Activated CD4-positive, alpha-beta T cell treated with anti-CD3 and anti-CD28 coated beads, Interleukin-2, amount 50 U/mL, for 48 hours (primary cell): ENCODE measurements at regions not wholly inside any gene's neighbourhood (a gene's known extent, or its start where the extent isn't known, plus 50 kb on each side); places are given as distances from the start of the nearest gene placed in this dataset.

Experiments used
- DNase-seq, 2 experiments: peaks; one replicate each; pipeline ENCODE4 v3.0.0-alpha.2; 2020

- no peak for DNase-seq
Observed at GRCh38 chr1:87512431-87512830, 183.8 kb downstream of the LMO4 start.

- no peak for DNase-seq
Observed at GRCh38 chr1:87513255-87513654, 184.6 kb downstream of the LMO4 start.

GRCh38 chr1:87513966-87514660, 185.4 kb downstream of the LMO4 start:
- no peak for DNase-seq

GRCh38 chr1:87515781-87516180, 187.1 kb downstream of the LMO4 start:
- no peak for DNase-seq

GRCh38 chr1:87518794-87519193, 190.1 kb downstream of the LMO4 start:
- no peak for DNase-seq

GRCh38 chr1:87521452-87521851, 192.8 kb downstream of the LMO4 start:
- DNase-seq: no peak

GRCh38 chr1:87523466-87523865, 194.8 kb downstream of the LMO4 start:
- no peak for DNase-seq

- no peak for DNase-seq
Observed at GRCh38 chr1:87524021-87524754, 195.5 kb downstream of the LMO4 start.

- no peak for DNase-seq
Observed at GRCh38 chr1:87528754-87529517, 200.3 kb downstream of the LMO4 start.

GRCh38 chr1:87530042-87530807, 201.5 kb downstream of the LMO4 start:
- no peak for DNase-seq

- DNase-seq: no peak
Observed at GRCh38 chr1:87535551-87535950, 206.9 kb downstream of the LMO4 start.

GRCh38 chr1:87539147-87539546, 210.5 kb downstream of the LMO4 start:
- no peak for DNase-seq

- no peak for DNase-seq
Observed at GRCh38 chr1:87542697-87543096, 214.0 kb downstream of the LMO4 start.

- DNase-seq: no peak
Observed at GRCh38 chr1:87549738-87550137, 221.1 kb downstream of the LMO4 start.

- no peak for DNase-seq
Observed at GRCh38 chr1:87553511-87553910, 224.8 kb downstream of the LMO4 start.

GRCh38 chr1:87555366-87555765, 226.7 kb downstream of the LMO4 start:
- DNase-seq: no peak

GRCh38 chr1:87556326-87556725, 227.6 kb downstream of the LMO4 start:
- DNase-seq: no peak

GRCh38 chr1:87558921-87559320, 230.2 kb downstream of the LMO4 start:
- no peak for DNase-seq

GRCh38 chr1:87560137-87560536, 231.5 kb downstream of the LMO4 start:
- DNase-seq: no peak

- no peak for DNase-seq
Observed at GRCh38 chr1:87560601-87561360, 232.1 kb downstream of the LMO4 start.

- DNase-seq: no peak
Observed at GRCh38 chr1:87563211-87563610, 234.5 kb downstream of the LMO4 start.

GRCh38 chr1:87565861-87566260, 237.2 kb downstream of the LMO4 start:
- no peak for DNase-seq
